HL-60/S4 treated with phorbol 12-myristate 13-acetate at 8.2 ng/mL for 4 days and 3 days (cell line): ENCODE measurements at regions not wholly inside any gene's neighbourhood (a gene's known extent, or its start where the extent isn't known, plus 50 kb on each side); places are given as distances from the start of the nearest gene placed in this dataset.
"Not testable (repeated sequence)": the region's sequence is repeated elsewhere in the genome, so short reads cannot be mapped to it uniquely, and the experiment has no call there.

Experiments
- in situ Hi-C: fragments of 300-500 bp; cut with MboI; formaldehyde crosslinking; loops from 2 replicates; pipeline ENCODE4 v1.15.0; 2022; ENCODE audit warnings: low sequenced_read_pairs

- in situ Hi-C loops, result loop anchor here (25.0 kb wide), 2 partner anchors 393 to 868 kb away; no protein-coding TSS in a partner anchor
These were observed 287.1 kb upstream of the SMIM30 start for GRCh38 chr7:113405296-113406056.

- in situ Hi-C loops, result loop anchor here (25.0 kb wide), 2 partner anchors 392 to 867 kb away; no protein-coding TSS in a partner anchor
These were observed 285.9 kb upstream of the SMIM30 start for GRCh38 chr7:113404245-113404644.

GRCh38 chr7:113402482-113402881 is 284.1 kb upstream of the SMIM30 start:
- in situ Hi-C loops, result loop anchor here (25.0 kb wide), 2 partner anchors 390 to 865 kb away; no protein-coding TSS in a partner anchor

GRCh38 chr7:113402005-113402404 is 283.7 kb upstream of the SMIM30 start:
- in situ Hi-C loops, result loop anchor here (25.0 kb wide), 2 partner anchors 390 to 865 kb away; no protein-coding TSS in a partner anchor

- in situ Hi-C loops, result no loop called here
These were observed 276.5 kb upstream of the SMIM30 start for GRCh38 chr7:113394856-113395255.

GRCh38 chr7:113392841-113393540 is 274.6 kb upstream of the SMIM30 start:
- in situ Hi-C loops, result no loop called here

- in situ Hi-C loops, result no loop called here
These were observed 274.1 kb upstream of the SMIM30 start for GRCh38 chr7:113392421-113392820.

- in situ Hi-C loops, result no loop called here
These were observed 270.8 kb upstream of the SMIM30 start for GRCh38 chr7:113389112-113389646.

GRCh38 chr7:113383638-113384037 is 265.3 kb upstream of the SMIM30 start:
- in situ Hi-C loops, result no loop called here

GRCh38 chr7:113379746-113380145 is 261.4 kb upstream of the SMIM30 start:
- in situ Hi-C loops, result no loop called here

- in situ Hi-C loops, result no loop called here
These were observed 256.6 kb upstream of the SMIM30 start for GRCh38 chr7:113374955-113375354.

- in situ Hi-C loops, result no loop called here
These were observed 255.5 kb upstream of the SMIM30 start for GRCh38 chr7:113373863-113374262.

- in situ Hi-C loops, result no loop called here
These were observed 253.2 kb upstream of the SMIM30 start for GRCh38 chr7:113371416-113372043.

- in situ Hi-C loops, result no loop called here
These were observed 252.6 kb upstream of the SMIM30 start for GRCh38 chr7:113370910-113371309.

GRCh38 chr7:113368256-113368655 is 249.9 kb upstream of the SMIM30 start:
- in situ Hi-C loops, result no loop called here

GRCh38 chr7:113367041-113367586 is 248.8 kb upstream of the SMIM30 start:
- in situ Hi-C loops, result no loop called here

GRCh38 chr7:113366122-113366521 is 247.8 kb upstream of the SMIM30 start:
- in situ Hi-C loops, result no loop called here

GRCh38 chr7:113349339-113349738 is 231.0 kb upstream of the SMIM30 start:
- in situ Hi-C loops, result no loop called here

- in situ Hi-C loops, result no loop called here
These were observed 221.3 kb upstream of the SMIM30 start for GRCh38 chr7:113339661-113340060.

GRCh38 chr7:113338071-113338696 is 219.8 kb upstream of the SMIM30 start:
- in situ Hi-C loops, result no loop called here

- in situ Hi-C loops, result not testable (repeated sequence)
These were observed 218.5 kb upstream of the SMIM30 start for GRCh38 chr7:113336838-113337237.
